GM18505 (cell line): ENCODE measurements at regions not wholly inside any gene's neighbourhood (a gene's known extent, or its start where the extent isn't known, plus 50 kb on each side); places are given as distances from the start of the nearest gene placed in this dataset.
"Not testable (repeated sequence)": the region's sequence is repeated elsewhere in the genome, so short reads cannot be mapped to it uniquely, and the experiment has no call there.

Source experiments
- ATAC-seq: cut with Tn5 transposase; IDR thresholded peaks from one replicate; pipeline ENCODE4 v1.9.1; 2021; ENCODE audit not compliant: unreplicated experiment
- POLR2A ChIP-seq: IDR thresholded peaks from 4 replicates; pipeline ENCODE4 v1.6.1; 2011; ENCODE audit warnings: borderline replicate concordance; ENCODE audit not compliant: insufficient read depth, insufficient read length; ENCODE audit errors: extremely low read depth

DNA sequence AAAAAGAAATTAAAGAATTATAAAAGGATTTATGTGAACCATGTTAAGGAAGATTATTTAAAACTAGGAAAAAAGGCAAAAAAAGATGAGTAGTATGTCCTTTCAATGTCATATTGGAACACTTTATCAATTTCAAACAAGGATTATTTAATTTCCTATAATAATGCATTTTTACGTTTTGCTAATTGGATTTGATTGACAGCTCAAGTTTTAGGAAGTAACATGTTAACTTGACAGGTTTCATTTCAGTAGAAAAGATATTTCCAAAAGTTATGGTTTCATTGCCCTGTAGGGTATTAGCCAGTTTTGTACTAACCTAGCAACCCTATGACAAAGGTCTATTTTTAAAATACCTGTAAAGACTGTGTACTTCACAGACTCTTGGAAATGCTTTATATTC, 379.6 kb upstream of the ZFP42 start:
- no peak for ATAC-seq
- TF ChIP-seq POLR2A, result no peak

DNA sequence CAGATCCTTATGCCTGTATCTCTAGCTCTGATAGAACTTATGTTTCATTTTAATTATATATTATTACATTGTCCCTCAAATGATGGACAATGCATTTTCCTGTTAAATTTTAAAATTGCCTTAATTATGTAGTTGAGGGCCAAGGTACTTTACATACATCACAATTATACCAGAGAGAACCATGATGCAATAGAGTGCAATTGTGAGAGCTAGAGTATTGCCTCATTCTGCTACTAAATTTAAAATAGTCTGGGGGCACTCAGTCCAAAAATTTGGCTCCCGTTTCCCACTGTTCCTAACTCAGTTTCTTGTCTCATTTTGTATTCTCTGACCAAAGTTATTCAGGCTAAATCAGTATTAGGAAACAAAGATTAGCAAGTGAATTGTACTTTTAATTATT, 378.5 kb upstream of the ZFP42 start:
- no peak for TF ChIP-seq POLR2A

DNA sequence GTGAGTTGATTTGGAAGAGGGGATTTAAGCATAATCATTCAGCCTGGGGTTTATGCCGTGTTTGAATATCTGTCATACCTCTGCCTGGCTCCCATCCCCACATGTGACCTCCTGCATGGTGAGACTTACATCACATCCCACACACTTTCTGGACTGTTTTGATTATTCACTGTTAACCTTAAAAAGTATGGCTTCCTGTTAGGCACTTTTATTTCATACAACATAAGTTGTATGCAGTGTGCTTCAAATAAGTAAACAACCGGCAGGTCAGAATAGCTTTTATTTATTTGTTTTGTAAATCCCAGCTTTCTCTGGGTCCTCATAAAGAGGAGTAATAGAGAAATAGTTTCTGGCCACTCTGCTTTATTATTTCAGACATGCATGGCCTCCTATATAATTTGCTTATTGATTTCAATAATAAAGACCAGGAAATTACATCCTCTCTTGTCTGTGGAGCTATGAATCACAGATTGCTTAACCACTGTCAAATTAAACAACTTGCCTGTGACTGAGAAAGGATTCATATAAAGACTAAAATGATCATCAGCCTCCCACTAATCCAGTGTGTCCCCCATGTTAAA, 376.8 kb upstream of the ZFP42 start:
- no peak for TF ChIP-seq POLR2A

More for the DNA sequence above, 378.5 kb upstream of the ZFP42 start:
- ATAC-seq, result no peak

DNA sequence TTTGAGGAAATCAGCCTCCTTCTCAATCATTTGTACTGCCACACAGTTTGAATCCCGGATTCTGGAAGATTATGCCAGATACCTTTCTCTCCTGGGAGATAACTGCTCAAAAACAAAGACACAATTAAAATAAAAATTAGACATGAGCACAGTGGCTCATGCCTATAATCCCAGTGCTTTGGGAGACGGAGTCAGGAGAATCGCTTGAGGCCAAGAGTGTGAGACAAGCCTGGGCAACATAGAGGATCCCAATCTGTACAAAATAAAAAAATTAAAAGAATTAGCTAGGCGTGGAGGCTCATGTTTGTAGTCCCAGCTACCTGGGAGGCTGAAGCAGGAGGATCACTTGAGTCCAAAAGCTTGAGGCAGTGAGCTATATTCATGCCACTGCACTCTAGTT, 376.3 kb upstream of the ZFP42 start:
- no peak for ATAC-seq
- no peak for TF ChIP-seq POLR2A

More for the DNA sequence above, 376.8 kb upstream of the ZFP42 start:
- ATAC-seq, result no peak

DNA sequence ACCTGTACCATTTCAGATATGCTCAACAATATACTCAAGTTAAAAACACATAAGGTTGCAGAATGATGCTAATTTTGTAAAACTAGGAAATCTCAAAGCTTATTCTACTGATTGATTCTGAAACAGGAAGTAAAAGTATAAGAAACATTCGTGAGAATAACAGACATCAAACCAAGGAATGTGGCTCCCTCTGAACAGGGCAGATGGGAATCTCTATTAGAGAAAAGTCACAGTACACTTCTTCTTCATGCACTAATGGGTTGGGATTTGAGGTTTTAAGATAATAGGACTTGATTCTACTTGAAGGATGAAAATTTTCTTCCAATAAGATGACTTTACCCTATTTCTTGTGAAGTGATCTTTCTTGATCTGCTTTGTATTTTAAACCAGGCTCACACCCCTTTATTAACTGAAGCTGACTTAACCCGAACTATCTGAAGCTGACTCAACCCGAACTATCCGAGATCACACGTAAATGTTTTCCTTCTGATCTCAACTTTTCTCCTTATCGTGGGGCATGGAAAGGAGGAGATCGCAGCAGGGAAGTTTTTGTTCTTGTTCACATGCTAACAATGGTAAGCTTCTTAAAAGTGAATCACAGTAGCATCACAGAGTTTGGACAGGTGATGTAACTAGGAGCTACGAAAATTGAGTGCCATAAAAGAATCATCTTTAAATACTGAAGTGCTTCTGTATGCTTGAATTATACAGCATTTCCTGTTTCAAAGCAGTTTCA, 363.1 kb upstream of the ZFP42 start:
- no peak for ATAC-seq
- TF ChIP-seq POLR2A, result no peak

DNA sequence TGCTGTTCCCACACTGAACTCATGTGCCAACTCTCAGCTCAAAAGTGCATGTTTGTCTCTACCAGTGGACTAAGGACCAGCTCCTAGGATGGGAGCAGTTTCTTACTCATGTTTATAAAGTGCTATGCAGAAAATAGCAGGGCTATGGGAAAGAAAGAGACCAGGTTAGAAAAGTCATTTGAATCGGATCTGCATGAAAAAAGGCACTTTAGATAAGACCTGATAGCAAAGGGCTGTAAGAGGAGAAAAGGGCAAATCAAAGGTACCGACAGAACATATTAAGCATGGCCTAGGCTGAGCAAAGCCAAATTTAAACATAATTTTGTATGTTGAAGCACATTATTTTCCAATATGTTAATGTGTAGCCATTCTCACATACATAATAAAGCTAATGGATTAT, 362.3 kb upstream of the ZFP42 start:
- TF ChIP-seq POLR2A, result no peak

DNA sequence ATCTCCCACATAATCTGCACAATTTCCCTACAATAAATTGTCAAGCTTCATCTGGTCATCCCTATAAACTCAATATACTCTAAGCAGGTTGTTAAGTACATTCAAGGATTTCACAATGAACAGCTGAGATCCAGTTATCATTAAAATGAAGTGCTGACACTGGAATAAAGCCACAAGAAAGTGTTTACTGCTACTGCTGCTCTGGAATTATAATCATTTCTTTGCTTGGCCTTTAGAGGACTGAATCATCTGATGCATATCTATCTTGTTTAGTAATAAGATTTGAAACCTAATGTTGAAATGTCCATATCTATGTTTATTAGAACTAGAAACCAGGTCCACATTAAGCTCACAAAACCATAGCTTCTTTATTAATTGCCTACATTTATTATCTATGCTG, 338.6 kb upstream of the ZFP42 start:
- no peak for ATAC-seq
- TF ChIP-seq POLR2A, result no peak

More for the DNA sequence above, 362.3 kb upstream of the ZFP42 start:
- ATAC-seq, result no peak

DNA sequence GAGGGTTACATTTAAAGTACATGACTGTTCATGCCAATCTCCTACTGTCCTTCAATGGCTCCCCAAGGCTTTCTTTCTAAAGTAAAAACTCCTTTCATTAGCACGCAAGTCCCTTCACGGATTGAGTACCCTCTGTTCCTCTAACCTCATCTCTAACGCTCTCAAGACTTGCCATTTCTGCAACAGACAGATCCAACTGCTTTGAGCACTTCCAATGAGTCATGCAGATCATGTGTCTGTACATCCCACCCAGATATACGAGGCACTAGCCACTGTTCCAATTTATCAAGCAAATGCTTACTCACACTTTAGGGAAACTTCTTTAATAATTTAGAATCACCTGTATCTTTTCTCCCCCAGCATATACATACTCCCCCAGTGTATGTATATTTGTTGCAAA, 332.5 kb upstream of the ZFP42 start:
- TF ChIP-seq POLR2A, result no peak
- no peak for ATAC-seq

DNA sequence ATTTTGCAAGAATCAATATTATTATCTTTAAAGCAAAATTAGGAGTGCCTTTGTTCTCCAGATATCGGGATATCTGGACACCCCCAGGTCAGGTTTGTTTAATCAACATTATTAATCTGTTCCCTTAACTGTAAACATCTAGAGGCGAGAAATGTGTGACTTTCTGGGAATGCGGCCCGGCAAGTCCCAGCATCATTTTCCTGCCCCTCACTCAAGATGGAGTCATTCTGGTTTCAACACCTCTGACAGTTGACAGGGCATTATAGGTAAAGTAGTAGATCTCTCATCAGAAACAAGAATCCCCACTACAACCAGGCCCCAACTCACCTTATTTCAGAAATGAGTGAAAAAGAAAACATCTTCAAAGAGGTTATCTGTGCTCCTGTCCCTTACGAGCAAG, 331.6 kb upstream of the ZFP42 start:
- TF ChIP-seq POLR2A, result no peak
- ATAC-seq, result no peak

DNA sequence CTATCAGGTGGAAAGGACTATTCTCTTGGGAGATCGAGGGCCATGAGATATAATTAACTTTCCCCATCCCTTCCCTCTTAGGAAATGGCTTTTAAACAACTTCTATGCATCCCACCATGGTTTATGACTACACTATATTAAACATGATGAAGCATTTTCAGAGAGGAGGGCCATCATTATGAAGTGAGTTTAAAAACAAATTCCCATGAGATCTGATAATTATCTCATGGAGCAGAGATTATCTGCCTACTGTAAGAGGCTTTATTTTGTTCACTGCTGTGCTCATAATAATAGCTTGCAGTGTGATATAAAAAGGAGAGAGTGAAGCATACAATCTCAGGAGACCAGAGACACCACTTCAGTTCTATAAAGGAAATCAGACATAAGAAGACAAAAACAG, 330.5 kb upstream of the ZFP42 start:
- ATAC-seq, result no peak
- no peak for TF ChIP-seq POLR2A

DNA sequence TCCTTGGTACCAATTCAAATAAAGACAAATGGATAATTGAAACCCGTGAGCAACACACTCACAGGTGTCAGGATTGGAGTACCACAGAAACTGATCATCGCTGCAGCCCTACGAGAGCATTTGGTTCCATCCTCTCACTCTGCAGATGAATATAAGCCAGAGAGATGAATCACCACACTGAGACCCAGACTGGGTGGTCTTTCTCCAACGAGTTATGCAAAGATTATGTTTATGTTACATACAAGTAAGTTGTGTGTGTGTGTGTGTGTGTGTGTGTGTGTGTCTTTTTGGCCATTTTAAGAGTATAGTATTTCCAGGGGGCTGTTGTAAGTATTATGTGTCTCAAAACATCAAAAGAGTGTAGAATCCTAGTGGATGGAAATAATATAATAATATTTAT, 329.5 kb upstream of the ZFP42 start:
- no peak for TF ChIP-seq POLR2A
- ATAC-seq, result no peak

DNA sequence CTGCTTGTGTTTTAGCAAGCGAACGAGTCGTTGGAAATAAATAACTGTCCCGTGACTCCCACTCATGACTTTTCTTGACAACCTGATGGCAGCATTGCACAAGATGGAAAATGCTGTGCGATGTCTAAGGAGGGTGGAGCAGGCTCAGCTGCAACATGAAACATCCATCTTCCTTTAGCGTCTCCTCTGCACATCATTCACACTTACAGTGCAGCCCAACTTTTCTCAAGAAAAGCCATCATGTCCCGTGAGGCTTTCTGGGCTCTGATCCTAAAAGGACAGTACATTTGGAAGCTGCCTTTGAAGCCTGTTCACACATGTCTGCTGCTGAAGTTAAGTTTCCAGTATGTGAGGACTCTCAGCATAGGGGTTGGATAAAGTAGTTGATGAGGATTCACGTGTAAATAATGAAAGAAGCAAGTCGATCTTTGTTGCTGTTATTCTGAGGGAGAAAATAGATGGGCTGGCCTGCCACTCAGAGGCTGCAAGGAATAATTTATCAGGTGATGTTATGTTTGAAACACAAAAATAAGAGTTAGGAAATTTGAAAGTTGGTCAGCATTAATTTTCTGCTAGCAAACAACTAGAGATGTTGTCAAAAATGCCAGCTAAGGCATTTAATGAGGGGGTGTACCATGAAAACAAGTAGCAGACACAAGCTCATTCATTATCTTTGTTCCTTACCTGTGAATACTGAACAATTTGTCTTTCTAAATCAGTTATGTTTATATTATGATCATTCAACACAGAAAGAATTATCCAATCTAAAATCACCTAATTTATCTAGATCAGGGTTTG, 328.7 kb upstream of the ZFP42 start:
- TF ChIP-seq POLR2A, result no peak
- no peak for ATAC-seq

DNA sequence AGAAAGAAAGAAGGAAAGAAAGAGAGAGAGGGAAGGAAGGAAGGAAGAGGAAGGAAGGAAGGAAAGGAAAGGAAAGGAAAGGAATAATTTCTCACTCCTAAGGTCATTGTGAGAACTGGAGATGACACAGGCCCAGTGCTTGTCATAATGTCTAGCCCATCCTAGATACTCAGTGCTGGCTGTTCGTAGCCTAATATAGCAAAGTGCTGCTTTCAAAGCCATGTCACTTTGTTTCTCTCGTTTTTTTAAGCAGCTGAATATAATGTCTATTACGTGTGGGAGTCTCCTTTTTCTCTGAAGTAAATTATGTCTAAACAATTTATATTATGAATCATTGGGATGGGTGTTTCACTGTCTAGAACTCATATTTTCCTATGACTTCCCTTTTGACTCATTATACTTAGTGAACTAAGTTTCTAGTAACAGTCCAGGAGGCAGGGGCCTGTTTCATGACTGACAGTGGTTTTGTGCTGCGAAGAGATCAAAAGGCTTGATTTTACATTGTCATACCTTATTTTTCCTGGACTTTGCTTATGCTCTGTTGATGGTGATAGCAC, 327.0 kb upstream of the ZFP42 start:
- ATAC-seq, result no peak
- no peak for TF ChIP-seq POLR2A

DNA sequence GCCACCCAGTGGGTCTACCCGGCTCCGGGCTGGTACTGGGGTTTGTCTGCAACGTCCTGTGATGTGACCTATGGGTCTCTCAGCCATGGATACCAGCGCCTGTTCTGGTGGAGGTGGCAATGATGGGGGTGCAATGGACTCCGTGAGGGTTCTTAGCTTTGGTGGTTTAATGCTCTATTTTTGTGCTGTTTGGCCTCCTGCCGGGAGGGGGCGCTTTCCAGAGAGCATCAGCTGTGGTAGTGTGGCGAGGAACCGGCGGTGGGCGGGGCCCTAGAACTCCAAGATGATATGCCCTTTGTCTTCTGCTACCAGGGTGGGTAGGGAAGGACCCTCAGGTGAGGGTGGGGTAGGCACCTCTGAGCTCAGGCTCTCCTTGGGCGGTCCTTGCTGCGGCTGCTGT, 324.1 kb upstream of the ZFP42 start:
- ATAC-seq, result not testable (repeated sequence)

DNA sequence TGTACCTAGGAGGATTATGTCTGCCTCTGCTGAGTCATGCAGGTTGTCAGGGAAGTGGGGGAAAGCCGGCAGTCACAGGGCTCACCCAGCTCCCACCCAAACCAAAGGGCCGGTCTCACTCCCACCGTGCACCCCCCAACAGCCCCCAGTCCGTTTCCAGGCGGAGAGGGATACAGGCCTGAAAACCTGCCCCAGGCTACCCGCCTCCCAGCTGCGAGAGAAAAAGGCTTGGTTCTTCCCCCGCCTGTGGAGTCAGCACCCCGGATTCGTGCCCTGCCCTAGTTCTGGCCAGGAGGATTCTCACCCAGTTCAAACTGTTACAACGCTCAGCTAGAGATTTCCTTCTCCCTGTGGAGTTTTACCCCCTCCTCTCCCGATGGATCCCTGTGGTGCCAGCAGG, 323.6 kb upstream of the ZFP42 start:
- not testable (repeated sequence) for ATAC-seq

DNA sequence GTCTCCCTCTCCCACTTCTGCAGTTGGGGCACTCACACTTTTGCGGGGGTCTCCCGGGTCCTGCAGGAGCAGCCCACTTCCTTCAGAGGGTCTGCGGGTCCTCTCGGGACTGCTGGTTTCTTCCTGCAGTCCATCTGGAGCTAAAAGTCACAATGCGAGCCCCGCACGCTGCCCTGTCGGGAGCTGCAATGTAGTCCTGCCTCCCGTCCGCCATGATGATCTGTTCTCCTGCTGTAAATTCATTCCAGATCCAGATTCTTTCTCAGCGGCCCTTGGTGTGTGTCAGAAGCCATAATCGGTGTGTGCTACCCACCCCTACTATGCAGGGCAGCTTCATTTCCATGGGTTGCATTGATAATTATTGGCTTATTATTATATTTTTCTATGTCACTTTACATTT, 323.0 kb upstream of the ZFP42 start:
- ATAC-seq, result not testable (repeated sequence)
